H1 (cell line): ENCODE measurements at regions not wholly inside any gene's neighbourhood (a gene's known extent, or its start where the extent isn't known, plus 50 kb on each side); places are given as distances from the start of the nearest gene placed in this dataset.

Experiments used
- BRCA1 ChIP-seq: IDR thresholded peaks from 2 replicates; pipeline ENCODE4 v1.6.1; 2012; ENCODE audit warnings: low read depth, low read length, improper control_type of control experiment
- EZH2 ChIP-seq: fragments of 200-600 bp; sonication (generic); IDR thresholded peaks from 2 replicates; pipeline ENCODE4 v1.7.1; 2012; ENCODE audit warnings: low read depth, mild to moderate bottlenecking, moderate library complexity, low read length, inconsistent platforms; ENCODE audit not compliant: severe bottlenecking
- PHF8 ChIP-seq: fragments of 200-600 bp; sonication (generic); conservative IDR thresholded peaks from 2 replicates; pipeline ENCODE4 v1.7.1; 2012; ENCODE audit warnings: low read depth, mild to moderate bottlenecking, inconsistent platforms, low read length, moderate library complexity
- POLR2AphosphoS5 ChIP-seq: IDR thresholded peaks from 2 replicates; pipeline ENCODE4 v1.6.1; 2011; ENCODE audit warnings: low read depth, low read length
- SP2 ChIP-seq: IDR thresholded peaks from 2 replicates; pipeline ENCODE4 v1.6.1; 2012; ENCODE audit warnings: mild to moderate bottlenecking, low read length, inconsistent platforms
- TF ChIP-seq, protein P1 (sequence below), 3 experiments: IDR thresholded peaks; 1 replicate in 2 of 3; 2 replicates in 1 of 3; pipeline versions ENCODE4 v1.5.1 to v1.6.1; 2011; ENCODE audit warnings: low read length in 3 of 3, mild to moderate bottlenecking in 3 of 3, inconsistent platforms in 2 of 3, low read depth in 1 of 3, moderate library complexity in 1 of 3; ENCODE audit not compliant: insufficient read depth in 1 of 3; ENCODE audit errors: control extremely low read depth in 1 of 3
- TF ChIP-seq, protein P2 (sequence below): IDR thresholded peaks from 2 replicates; pipeline ENCODE4 v1.6.1; 2012; ENCODE audit warnings: inconsistent platforms

DNA sequence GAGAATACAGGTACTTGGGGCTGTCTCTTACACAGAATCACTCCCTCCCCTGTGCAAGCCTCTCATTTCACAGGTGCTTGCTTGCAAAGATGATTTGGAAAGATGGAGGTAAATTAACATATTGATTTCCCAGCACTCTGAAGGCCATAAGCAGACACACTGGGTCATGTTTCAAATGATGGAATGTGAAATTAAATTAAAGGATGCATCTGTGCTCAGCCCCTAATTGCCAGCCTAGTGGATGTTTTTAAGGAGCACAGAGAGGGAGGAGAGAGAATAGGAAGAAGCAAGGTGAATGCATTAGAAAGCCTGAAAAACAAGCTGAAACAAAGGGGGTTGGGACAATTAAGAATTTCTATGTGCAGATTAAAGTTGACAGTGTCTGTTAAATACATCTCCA, 96.1 kb upstream of the GRIP1 start:
- no peak for TF ChIP-seq POLR2AphosphoS5
- TF ChIP-seq, protein P1, sequence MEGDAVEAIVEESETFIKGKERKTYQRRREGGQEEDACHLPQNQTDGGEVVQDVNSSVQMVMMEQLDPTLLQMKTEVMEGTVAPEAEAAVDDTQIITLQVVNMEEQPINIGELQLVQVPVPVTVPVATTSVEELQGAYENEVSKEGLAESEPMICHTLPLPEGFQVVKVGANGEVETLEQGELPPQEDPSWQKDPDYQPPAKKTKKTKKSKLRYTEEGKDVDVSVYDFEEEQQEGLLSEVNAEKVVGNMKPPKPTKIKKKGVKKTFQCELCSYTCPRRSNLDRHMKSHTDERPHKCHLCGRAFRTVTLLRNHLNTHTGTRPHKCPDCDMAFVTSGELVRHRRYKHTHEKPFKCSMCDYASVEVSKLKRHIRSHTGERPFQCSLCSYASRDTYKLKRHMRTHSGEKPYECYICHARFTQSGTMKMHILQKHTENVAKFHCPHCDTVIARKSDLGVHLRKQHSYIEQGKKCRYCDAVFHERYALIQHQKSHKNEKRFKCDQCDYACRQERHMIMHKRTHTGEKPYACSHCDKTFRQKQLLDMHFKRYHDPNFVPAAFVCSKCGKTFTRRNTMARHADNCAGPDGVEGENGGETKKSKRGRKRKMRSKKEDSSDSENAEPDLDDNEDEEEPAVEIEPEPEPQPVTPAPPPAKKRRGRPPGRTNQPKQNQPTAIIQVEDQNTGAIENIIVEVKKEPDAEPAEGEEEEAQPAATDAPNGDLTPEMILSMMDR (IDR thresholded peaks at IDR 0.05; ENCODE audit: control extremely low read depth in 1 of 3, insufficient read depth in 1 of 3, low read depth in 1 of 3, low read length in 3 of 3) = no peak
- TF ChIP-seq PHF8 = no peak
- TF ChIP-seq, protein P2, sequence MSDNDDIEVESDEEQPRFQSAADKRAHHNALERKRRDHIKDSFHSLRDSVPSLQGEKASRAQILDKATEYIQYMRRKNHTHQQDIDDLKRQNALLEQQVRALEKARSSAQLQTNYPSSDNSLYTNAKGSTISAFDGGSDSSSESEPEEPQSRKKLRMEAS = no peak
- no peak for TF ChIP-seq BRCA1
- no peak for TF ChIP-seq EZH2
- TF ChIP-seq SP2 = no peak
